ENCODE measurements at regions not wholly inside any gene's neighbourhood (a gene's known extent, or its start where the extent isn't known, plus 50 kb on each side); places are given as distances from the start of the nearest gene placed in this dataset.

- TF ChIP-seq EP300 (IDR thresholded peaks at IDR 0.05) (no peak), POLR2A (IDR thresholded peaks at IDR 0.05) (no peak), POLR2AphosphoS5 (IDR thresholded peaks at IDR 0.05) (no peak)
- TF ChIP-seq, protein P1, sequence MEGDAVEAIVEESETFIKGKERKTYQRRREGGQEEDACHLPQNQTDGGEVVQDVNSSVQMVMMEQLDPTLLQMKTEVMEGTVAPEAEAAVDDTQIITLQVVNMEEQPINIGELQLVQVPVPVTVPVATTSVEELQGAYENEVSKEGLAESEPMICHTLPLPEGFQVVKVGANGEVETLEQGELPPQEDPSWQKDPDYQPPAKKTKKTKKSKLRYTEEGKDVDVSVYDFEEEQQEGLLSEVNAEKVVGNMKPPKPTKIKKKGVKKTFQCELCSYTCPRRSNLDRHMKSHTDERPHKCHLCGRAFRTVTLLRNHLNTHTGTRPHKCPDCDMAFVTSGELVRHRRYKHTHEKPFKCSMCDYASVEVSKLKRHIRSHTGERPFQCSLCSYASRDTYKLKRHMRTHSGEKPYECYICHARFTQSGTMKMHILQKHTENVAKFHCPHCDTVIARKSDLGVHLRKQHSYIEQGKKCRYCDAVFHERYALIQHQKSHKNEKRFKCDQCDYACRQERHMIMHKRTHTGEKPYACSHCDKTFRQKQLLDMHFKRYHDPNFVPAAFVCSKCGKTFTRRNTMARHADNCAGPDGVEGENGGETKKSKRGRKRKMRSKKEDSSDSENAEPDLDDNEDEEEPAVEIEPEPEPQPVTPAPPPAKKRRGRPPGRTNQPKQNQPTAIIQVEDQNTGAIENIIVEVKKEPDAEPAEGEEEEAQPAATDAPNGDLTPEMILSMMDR (IDR thresholded peaks at IDR 0.05): no peak
These were observed 59.2 kb upstream of the DSG1 start for GRCh38 chr18:31258789-31259188.

GRCh38 chr18:31261792-31262582, 56.0 kb upstream of the DSG1 start:
- WGBS, 5 donors: 40 to 52% (median 48%) methylated on average over 6 of the region's 6 CpGs
- H3K36me3 ChIP-seq: no peaks in the 10 kb centered on the region
- H3K9me3 ChIP-seq: no peaks in the 10 kb centered on the region
- TF ChIP-seq POLR2AphosphoS5 (IDR thresholded peaks at IDR 0.05): peak in 2 of 3 donors; percentile 53 to 66
- no peak for TF ChIP-seq EP300 (IDR thresholded peaks at IDR 0.05)
- no peak for TF ChIP-seq POLR2A (IDR thresholded peaks at IDR 0.05)
- TF ChIP-seq, protein P1 (IDR thresholded peaks at IDR 0.05): no peak
- no peaks in the 10 kb centered on the region for H3K27me3 ChIP-seq
- DNase-seq: peak in 1 of 2 donors; percentile 56
- H3K4me3 ChIP-seq: no peak overlapping the region
- H3K27ac ChIP-seq: no peak overlapping the region
- H3K4me1 ChIP-seq: no peaks in the 10 kb centered on the region
- intact Hi-C loops (cut with DNase I; ENCODE audit: low total_unique reads): no loop called here

More at GRCh38 chr18:31258789-31259188, 59.2 kb upstream of the DSG1 start:
- 74 to 93% (median 90%) methylated on average over 3 of the region's 3 CpGs for WGBS, 5 donors
- H3K4me1 ChIP-seq: no peaks in the 10 kb centered on the region
- intact Hi-C loops (cut with DNase I; ENCODE audit: low total_unique reads): no loop called here
- no peak overlapping the region for H3K27ac ChIP-seq
- no peaks in the 10 kb centered on the region for H3K9me3 ChIP-seq
- no peak overlapping the region for H3K4me3 ChIP-seq
- no peaks in the 10 kb centered on the region for H3K27me3 ChIP-seq
- no peak for DNase-seq
- H3K36me3 ChIP-seq: no peaks in the 10 kb centered on the region

- TF ChIP-seq POLR2A (IDR thresholded peaks at IDR 0.05) (no peak), POLR2AphosphoS5 (IDR thresholded peaks at IDR 0.05) (no peak), EP300 (IDR thresholded peaks at IDR 0.05) (no peak)
- TF ChIP-seq, protein P1 (IDR thresholded peaks at IDR 0.05): no peak
- WGBS, 5 donors: 42 to 53% (median 50%) methylated on average over 2 of the region's 2 CpGs
- H3K4me3 ChIP-seq: no peak overlapping the region
- no peaks in the 10 kb centered on the region for H3K9me3 ChIP-seq
- H3K27ac ChIP-seq: no peak overlapping the region
- peaks cover 0 to 18% (median 7%) of the 10 kb centered on the region in 4 donors for H3K4me1 ChIP-seq
- DNase-seq: no peak
- H3K27me3 ChIP-seq: no peaks in the 10 kb centered on the region
- intact Hi-C loops (cut with DNase I; ENCODE audit: low total_unique reads): no loop called here
- H3K36me3 ChIP-seq: no peaks in the 10 kb centered on the region
These were observed 50.0 kb upstream of the DSG1 start for GRCh38 chr18:31267823-31268481.
